ENCODE measurements at regions not wholly inside any gene's neighbourhood (a gene's known extent, or its start where the extent isn't known, plus 50 kb on each side); places are given as distances from the start of the nearest gene placed in this dataset.

- Histone ChIP-seq H3K27me3 (no peaks in the 10 kb centered on the region), H3K9me3 (peaks cover 0 to 6% of the 10 kb centered on the region in 2 donors), H3K4me3 (no peak overlapping the region), H3K27ac (no peak overlapping the region), H3K36me3 (no peaks in the 10 kb centered on the region), H3K4me1 (no peaks in the 10 kb centered on the region)
- DNase-seq (ENCODE audit: low spot score in 2 of 2), result no peak
- intact Hi-C loops (cut with DNase I), result no loop called here
- no peak for TF ChIP-seq CTCF (IDR thresholded peaks at IDR 0.05)
Observed at GRCh38 chr20:48175261-48175660, 390.0 kb upstream of the SULF2 start.

GRCh38 chr20:48172357-48172702, 387.0 kb upstream of the SULF2 start:
- no peak for TF ChIP-seq CTCF (IDR thresholded peaks at IDR 0.05)
- Histone ChIP-seq H3K9me3 (peaks cover 0 to 6% of the 10 kb centered on the region in 2 donors), H3K4me3 (no peak overlapping the region), H3K27ac (no peak overlapping the region), H3K36me3 (no peaks in the 10 kb centered on the region), H3K27me3 (no peaks in the 10 kb centered on the region), H3K4me1 (no peaks in the 10 kb centered on the region)
- intact Hi-C loops (cut with DNase I), result no loop called here
- DNase-seq (ENCODE audit: low spot score in 2 of 2), result no peak

GRCh38 chr20:48171626-48172356, 386.5 kb upstream of the SULF2 start:
- H3K4me3 ChIP-seq, result no peak overlapping the region
- no peaks in the 10 kb centered on the region for H3K27me3 ChIP-seq
- no peak for DNase-seq (ENCODE audit: low spot score in 2 of 2)
- TF ChIP-seq CTCF (IDR thresholded peaks at IDR 0.05), result no peak
- H3K4me1 ChIP-seq, result no peaks in the 10 kb centered on the region
- peaks cover 0 to 6% of the 10 kb centered on the region in 2 donors for H3K9me3 ChIP-seq
- no peaks in the 10 kb centered on the region for H3K36me3 ChIP-seq
- H3K27ac ChIP-seq, result no peak overlapping the region
- intact Hi-C loops (cut with DNase I), result no loop called here

GRCh38 chr20:48171071-48171470, 385.8 kb upstream of the SULF2 start:
- Histone ChIP-seq H3K9me3 (peaks cover 0 to 6% of the 10 kb centered on the region in 2 donors), H3K4me1 (no peaks in the 10 kb centered on the region)
- TF ChIP-seq CTCF (IDR thresholded peaks at IDR 0.05), result no peak

GRCh38 chr20:48170625-48171024, 385.3 kb upstream of the SULF2 start:
- no peak for TF ChIP-seq CTCF (IDR thresholded peaks at IDR 0.05)

More at GRCh38 chr20:48171071-48171470, 385.8 kb upstream of the SULF2 start:
- no peak overlapping the region for H3K27ac ChIP-seq
- DNase-seq (ENCODE audit: low spot score in 2 of 2), result no peak
- no peaks in the 10 kb centered on the region for H3K36me3 ChIP-seq
- no peak overlapping the region for H3K4me3 ChIP-seq
- intact Hi-C loops (cut with DNase I), result no loop called here
- H3K27me3 ChIP-seq, result no peaks in the 10 kb centered on the region

More at GRCh38 chr20:48170625-48171024, 385.3 kb upstream of the SULF2 start:
- peaks cover 0 to 6% of the 10 kb centered on the region in 2 donors for H3K9me3 ChIP-seq
- no peaks in the 10 kb centered on the region for H3K4me1 ChIP-seq
- H3K27me3 ChIP-seq, result no peaks in the 10 kb centered on the region
- DNase-seq (ENCODE audit: low spot score in 2 of 2), result no peak
- no peak overlapping the region for H3K27ac ChIP-seq
- H3K4me3 ChIP-seq, result no peak overlapping the region
- intact Hi-C loops (cut with DNase I), result no loop called here
- H3K36me3 ChIP-seq, result no peaks in the 10 kb centered on the region

Data from ascending aorta (tissue), 2 donors.